ENCODE measurements at regions not wholly inside any gene's neighbourhood (a gene's known extent, or its start where the extent isn't known, plus 50 kb on each side); places are given as distances from the start of the nearest gene placed in this dataset.

DNA sequence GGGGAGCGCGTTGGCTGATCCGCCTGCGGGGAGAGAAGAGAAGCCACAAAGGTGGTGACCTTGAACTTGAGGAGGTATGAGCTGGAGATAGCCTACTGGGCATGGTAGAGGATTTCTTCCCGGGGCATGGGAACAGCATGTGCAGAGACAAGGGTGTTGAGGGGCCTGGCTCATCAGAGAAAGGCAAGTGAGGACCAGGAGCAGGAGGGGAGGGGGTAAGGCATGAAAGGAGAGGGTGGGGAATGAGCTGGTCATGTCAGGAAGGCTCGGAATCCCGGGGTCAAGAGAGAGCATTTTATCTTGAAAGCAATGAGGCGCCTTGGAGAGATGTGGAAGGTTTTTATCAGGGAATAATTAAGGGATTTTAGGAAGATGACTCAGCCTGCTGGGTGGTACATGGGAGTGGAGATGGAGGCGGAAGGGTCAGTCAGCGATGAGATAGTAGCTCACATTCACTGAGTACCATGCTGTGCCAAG lies 121.1 kb downstream of the LHX2 start:
- no peak overlapping the region for H3K27ac ChIP-seq
- CTCF ChIA-PET = interaction anchor here (0.6 kb wide), 1 partner anchor 1909 kb away, joined by 6 read pairs; no protein-coding TSS in a partner anchor
- TF ChIP-seq, protein P1, sequence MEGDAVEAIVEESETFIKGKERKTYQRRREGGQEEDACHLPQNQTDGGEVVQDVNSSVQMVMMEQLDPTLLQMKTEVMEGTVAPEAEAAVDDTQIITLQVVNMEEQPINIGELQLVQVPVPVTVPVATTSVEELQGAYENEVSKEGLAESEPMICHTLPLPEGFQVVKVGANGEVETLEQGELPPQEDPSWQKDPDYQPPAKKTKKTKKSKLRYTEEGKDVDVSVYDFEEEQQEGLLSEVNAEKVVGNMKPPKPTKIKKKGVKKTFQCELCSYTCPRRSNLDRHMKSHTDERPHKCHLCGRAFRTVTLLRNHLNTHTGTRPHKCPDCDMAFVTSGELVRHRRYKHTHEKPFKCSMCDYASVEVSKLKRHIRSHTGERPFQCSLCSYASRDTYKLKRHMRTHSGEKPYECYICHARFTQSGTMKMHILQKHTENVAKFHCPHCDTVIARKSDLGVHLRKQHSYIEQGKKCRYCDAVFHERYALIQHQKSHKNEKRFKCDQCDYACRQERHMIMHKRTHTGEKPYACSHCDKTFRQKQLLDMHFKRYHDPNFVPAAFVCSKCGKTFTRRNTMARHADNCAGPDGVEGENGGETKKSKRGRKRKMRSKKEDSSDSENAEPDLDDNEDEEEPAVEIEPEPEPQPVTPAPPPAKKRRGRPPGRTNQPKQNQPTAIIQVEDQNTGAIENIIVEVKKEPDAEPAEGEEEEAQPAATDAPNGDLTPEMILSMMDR (conservative IDR thresholded peaks at IDR 0.05; ENCODE audit: low read depth) = no peak
- POLR2A ChIA-PET (ENCODE audit: low non-redundant PET) = no interaction called here
- no peak for DNase-seq (ENCODE audit: low spot score)

DNA sequence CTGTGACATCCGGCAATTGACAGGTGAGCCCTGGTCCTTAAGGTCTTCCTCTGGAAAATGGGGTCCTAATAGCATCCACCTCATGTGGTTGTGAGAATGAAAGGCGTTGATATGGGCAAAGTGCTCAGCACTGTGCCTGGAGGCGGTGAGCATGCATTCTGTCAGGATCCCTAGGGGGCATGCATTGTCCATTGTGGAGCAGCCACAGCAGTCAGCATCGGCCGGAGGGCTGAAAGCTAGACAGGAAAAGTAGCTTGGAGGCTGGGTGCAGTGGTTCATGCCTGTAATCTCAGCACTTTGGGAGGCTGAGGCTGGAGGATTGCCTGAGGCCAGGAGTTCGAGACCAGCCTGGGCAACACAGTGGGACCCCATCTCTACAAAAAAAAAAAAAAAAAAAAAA lies 122.2 kb downstream of the LHX2 start:
- ChIA-PET POLR2A (ENCODE audit: low non-redundant PET) (no interaction called here), CTCF (interaction anchor here (0.5 kb wide), 1 partner anchor 130 kb away, joined by 3 read pairs; no protein-coding TSS in a partner anchor)
- no peak for DNase-seq (ENCODE audit: low spot score)
- TF ChIP-seq, protein P1 (conservative IDR thresholded peaks at IDR 0.05; ENCODE audit: low read depth) = no peak
- H3K27ac ChIP-seq = no peak overlapping the region

DNA sequence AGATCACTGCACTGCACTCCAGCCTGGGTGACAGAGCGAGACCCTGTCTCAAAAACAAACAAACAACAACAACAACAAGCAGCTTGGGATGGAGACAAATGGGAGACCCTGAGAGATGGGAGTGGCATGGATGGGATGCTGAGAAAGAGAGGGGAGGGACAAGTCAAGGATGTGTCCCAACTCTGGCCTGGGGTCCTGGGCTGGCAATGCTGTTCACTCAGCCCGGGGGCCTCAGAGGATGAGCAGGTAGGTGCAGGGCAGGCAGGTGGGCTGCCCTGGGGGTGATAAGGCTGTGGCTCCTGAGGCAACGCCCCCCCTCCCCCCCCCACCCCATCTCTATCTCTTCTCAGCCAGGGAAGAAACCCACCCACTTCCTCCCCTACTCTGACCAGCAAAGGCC lies 123.0 kb downstream of the LHX2 start:
- no peak overlapping the region for H3K27ac ChIP-seq
- TF ChIP-seq, protein P1 (conservative IDR thresholded peaks at IDR 0.05; ENCODE audit: low read depth) = no peak
- ChIA-PET CTCF (no interaction called here), POLR2A (ENCODE audit: low non-redundant PET) (no interaction called here)
- no peak for DNase-seq (ENCODE audit: low spot score)

DNA sequence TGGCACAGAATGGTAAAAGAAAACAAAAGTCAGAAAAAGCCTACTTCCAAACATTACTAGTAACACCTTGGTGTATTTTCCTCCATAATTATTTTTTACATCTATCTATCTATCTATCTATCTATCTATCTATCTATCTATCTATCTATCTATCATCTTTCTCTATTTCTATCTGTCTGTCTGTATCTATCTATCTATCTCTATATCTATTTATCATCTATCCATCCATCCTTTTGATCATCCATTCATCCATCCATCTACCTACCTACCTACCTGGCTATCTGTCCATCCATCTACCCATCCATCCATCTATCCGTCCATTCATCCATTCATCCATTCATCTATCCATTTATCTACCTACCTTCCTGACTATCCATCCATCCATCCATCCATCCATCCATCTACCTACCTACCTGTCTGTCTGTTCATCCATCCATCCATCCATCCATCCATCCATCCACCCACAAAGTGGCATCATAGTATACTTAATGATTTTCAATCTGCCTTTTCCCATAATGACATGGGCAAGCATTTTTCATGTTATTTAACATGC lies 121.9 kb upstream of the NEK6 start:
- POLR2A ChIA-PET (ENCODE audit: low non-redundant PET) = no interaction called here
- no peak for DNase-seq (ENCODE audit: low spot score)
- CTCF ChIA-PET = no interaction called here
- no peak overlapping the region for H3K27ac ChIP-seq
- TF ChIP-seq, protein P1 (conservative IDR thresholded peaks at IDR 0.05; ENCODE audit: low read depth) = no peak

DNA sequence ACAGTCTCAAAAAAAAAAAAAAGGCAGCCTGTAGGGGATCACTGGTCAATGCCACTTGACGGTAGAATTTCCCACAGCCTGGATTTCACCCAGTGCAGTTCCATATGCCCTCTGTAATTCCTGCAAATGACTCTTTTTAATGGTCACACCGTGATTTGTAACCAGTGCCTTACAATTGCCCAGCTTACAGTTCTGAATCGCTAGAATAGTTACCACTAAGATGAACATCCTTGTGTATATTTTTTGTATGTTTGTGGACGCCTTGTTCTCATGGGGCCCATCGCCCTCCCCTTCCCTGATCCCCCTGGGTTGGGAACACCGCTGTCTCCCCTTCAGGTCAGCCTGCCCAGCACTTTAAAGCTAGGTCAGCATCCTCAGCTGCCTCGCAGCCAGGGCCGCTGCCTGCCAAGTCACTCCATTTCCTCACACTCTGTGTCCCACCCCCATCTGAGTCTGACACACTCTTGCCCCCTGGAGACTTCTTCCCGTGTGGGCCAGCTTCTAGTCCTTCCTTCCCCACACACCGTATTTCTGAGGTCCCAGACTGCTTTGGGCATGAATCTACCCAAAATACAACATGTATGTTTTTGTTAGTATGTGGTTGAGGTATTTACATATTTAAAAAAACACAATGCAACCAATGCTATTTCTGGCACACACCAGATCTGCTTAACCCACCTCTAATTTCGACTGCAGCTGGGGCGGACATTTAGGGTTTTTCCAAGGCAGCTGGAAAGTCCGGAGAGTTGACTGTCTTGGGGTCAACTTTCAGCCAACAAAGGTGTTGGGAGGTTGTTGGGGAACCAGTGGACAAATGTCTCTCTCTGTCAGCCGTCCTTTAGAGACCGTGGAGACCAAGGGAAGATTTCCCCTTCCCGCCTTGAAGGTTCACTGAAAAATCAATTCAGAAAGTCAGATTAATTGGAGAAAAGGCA lies 120.5 kb upstream of the NEK6 start:
- TF ChIP-seq, protein P1 (conservative IDR thresholded peaks at IDR 0.05; ENCODE audit: low read depth) = no peak
- POLR2A ChIA-PET (ENCODE audit: low non-redundant PET) = no interaction called here
- DNase-seq (ENCODE audit: low spot score) = no peak
- CTCF ChIA-PET = interaction anchor here (1.1 kb wide), 1 partner anchor 11 kb away, joined by 3 read pairs; no protein-coding TSS in a partner anchor
- no peak overlapping the region for H3K27ac ChIP-seq

DNA sequence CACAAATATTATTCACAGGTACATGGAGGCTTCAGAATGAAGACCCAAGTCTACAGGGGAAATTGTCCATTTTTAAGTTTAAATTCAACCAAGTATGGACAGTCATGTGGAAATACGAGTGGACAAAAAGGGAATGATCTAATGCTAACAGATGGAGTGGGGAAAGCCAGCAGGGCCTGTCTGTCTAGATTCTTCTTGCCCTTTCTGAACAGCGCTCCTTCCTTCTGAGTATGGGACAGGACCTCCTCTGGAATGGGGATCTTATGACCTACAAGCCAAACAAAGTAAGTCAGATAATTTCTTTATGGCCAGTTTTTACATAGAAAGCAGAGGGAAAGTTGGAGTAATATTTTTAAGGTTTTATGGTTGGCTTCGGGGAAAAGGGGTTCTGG lies 119.8 kb upstream of the NEK6 start:
- H3K27ac ChIP-seq = no peak overlapping the region
- TF ChIP-seq, protein P1 (conservative IDR thresholded peaks at IDR 0.05; ENCODE audit: low read depth) = no peak
- DNase-seq (ENCODE audit: low spot score) = no peak
- ChIA-PET CTCF (no interaction called here), POLR2A (ENCODE audit: low non-redundant PET) (no interaction called here)

Data from RWPE1 (cell line).